NCI-H128 (cell line): ENCODE measurements at regions not wholly inside any gene's neighbourhood (a gene's known extent, or its start where the extent isn't known, plus 50 kb on each side); places are given as distances from the start of the nearest gene placed in this dataset.
"Not testable (repeated sequence)": the region's sequence is repeated elsewhere in the genome, so short reads cannot be mapped to it uniquely, and the experiment has no call there.

Experiments
- DNase-seq: peaks from one replicate; lab custom pipeline; 2025; ENCODE audit not compliant: unreplicated experiment; lab: John Stamatoyannopoulos, UW

DNA sequence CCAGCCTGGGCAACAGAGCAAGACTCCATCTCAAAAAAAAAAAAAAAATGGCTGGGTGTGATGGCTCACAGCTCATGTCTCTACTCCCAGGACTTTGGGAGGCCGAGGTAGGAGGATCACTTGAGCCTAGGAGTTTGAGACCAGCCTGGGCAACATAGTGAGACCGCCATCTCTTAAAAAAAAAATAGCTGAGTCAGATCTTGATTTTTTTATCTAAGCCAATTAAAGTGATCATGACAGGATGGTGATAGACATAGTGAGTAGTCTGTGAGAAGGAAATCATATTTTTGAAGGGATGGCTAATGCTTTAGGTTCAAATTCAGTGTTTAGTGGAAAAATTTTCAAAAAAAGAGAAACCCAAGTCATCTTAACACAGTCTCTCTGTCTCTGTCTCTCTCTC is 114.6 kb upstream of the JARID2 start:
- no peak for DNase-seq

DNA sequence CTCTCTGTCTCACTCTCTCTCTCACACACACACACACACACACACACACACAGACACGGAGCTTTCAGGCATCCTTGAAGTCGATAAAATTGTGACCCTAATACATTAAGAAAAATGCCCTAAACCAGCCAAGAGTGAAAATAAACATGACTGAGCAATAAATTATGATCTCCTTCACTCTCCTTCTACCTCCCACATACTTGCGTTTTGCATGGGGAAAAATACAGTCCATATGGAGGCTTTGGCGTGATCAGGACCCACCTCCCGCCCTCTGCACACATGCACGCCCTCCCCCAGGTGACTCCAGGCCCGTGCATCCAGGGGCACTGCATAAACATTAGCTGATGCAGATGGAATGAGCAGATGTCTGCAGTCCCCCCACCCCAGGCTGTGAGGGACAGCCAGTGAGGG is 114.2 kb upstream of the JARID2 start:
- DNase-seq: no peak

DNA sequence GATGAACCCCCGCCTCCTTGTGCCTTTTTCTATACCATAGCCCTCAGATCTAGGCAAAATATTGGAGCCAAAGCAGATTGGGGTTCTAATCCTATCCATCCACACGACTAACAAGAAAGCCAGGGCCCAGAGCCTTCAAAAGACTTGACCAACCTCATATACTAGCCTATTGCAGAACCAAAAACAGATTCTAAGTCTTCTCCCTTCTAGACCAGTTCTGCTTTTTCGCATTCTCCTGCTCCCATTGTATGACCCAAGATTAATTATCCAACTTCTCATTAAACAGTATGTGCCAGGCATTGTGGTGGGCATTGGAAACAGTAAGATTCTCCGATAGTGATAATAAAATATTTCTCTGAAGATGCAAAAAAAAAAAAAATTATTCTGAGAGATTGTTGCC is 113.7 kb upstream of the JARID2 start:
- no peak for DNase-seq

DNA sequence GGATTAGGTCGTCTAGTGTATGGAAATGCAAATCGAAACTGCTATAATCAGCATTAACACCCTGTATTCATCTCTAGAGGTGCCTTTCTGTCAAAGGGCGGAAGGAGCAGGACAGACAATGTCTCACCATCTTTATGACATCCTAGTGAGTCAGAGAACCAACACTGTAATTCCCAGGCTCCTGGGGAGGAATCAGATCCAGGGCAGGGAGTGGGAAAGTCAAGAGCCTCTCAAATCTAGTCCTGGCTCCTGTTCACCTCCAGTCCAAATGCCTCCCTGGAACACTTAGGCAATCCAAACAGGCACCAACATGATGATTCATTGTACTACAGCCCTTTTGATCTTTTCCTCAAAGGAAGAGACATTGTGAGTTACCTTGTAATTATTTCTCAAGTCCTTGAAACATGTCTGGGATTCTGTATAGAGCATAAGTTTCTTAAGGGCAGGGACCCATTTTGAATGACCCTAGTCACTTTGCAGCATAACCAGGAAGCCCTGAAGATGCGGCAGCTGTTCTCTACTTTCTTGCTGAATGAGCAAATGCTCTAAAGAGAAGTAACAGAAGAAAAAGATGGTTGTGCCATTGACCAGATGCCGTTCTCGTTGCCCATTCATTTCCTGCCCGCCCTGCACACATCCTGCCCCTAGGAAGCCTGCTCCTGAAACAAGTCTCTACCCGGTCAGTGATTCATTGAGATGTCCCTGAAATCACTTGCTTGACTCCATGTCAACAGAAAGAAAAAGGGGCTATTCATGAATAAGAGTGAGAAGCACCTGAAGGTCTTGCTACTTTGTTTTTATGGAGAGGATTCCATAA is 112.8 kb upstream of the JARID2 start:
- no peak for DNase-seq

DNA sequence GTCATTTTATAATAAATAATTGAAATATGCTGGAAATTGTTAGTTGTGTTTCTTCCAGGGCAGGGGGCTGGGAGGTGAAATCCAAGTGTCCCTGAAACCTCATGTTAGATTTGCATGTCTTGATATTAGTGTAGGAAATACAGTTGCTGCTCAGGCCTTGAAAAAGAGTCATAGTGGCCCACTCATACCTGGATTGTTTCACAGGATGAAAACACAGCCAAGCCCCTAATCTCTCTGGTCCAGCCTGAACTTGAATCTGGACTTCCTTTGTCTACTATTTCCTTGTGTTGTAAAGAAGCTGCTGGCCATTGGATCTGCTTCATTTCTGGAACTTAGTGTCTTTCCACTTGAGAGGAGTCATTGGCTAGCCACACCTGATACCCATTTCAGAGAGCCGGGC is 108.8 kb upstream of the JARID2 start:
- DNase-seq: no peak

DNA sequence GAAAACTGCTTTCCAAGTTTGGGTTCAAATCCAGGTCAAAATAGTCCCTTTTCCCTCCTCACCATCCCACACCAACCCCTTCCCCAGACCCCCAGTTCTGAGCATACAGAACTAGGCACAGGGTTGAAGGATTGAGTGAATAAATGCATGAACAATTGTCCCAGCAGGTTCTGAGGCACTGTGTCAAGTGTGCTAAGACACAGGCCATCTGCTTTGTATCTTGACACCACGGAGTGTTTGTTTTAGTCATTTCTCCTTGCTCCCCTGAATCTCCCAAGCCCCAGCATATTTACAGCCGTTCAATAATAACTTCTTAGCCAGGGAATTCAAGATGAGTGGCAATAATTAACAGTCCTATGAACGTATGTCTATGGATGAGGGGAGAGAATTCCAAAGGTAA is 102.8 kb upstream of the JARID2 start:
- DNase-seq: no peak

DNA sequence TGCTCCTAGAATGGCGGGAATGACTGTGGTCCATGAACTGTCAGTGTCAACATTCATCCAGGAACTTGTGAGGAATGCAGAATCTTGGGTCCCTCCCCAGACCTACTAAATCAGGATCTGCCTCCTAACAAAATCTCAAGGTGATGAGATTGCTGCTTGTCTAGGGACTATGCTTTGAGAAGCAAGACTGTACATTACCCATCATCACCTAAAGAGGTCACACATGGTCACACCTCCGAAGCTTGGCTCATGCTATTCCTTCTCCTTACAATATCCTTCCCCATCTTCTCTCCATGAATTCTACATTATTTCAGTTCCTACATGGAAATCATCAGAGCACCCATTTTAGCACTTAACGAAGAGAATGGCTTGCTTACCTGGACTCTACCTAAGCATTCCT is 102.3 kb upstream of the JARID2 start:
- DNase-seq: no peak

DNA sequence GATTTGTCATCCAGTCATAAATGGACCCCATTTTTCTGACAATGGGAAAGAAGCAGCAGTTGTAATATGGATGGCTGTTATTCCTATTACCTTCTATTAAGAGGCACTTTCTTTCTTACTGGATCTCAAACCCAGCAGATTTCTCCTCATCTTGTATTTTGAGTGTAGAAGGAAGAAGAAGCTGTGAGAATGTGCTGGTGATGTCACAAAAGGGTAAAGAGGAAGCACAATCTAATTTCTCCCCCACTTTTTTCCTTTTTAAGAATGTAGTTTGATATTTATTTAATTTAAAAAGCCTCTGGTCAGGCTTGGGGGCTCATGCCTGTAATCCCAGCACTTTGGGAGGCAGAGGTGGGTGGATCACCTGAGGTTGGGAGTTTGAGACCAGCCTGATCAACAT is 100.0 kb upstream of the JARID2 start:
- DNase-seq: no peak

DNA sequence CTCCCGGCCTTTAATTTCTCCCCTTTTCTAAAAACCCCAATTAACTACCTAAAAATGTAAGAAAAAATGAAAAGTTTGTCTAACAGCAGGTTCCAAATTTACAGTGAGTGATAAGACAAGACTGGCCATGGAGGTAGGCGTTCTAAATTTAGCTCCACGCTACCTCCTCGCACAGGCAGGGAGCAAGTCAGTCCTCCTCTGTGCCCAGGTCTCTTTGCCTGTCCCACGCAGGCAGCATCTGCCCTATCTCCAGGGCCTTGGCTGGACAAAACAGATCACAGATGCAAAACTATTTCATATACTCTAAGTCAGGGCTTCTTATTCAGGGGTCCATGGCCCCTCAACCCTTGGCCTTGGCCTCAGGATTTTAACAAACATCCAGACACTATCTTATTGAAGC is 98.0 kb upstream of the JARID2 start:
- DNase-seq: no peak

DNA sequence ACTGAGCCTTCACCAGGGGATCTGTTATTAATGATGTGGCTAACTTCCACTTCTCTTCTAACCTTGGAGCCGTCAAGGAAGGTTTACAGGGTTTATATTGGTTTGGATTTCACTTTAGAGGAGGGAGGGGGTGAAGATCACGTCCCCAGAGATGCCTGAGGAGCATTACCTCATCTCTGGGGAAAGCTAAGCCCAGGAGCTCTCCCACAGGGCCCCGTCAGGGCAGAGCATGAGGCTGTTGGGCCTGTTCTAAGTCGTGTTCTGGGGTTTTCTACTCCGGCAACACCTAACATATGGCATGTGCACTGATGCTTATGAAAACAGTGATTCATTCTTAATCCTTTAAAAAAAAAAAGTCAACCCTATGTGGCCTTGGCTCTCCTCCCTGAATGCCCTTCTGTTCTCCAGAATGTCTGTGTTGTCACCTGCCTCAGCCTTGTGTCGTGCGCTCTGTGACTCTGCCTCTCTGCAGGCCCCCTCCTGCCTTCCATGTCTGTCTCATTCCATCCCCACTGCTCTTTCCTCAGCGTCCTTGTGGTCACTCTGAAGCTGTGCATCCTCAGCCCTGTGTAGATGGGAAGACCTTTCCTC is 97.4 kb upstream of the JARID2 start:
- DNase-seq: no peak

DNA sequence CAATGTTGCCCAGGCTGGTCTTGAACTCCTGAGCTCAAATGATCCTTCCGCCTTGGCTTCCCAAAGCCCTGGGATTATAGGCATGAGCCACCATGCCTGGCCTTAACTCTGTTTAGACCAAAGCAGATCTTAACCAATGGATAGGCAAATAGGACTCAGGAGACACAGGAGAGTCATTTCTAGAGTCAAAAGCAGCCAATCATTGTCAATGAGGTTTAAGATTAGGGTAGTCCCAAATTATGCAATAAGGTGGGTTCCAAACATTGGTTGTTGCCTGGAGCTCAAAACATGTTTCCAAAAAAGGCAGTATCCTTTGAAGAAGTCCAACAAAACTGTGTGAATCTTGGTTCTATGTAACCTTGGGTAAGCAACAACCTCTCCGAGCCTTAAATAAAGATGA is 95.7 kb upstream of the JARID2 start:
- DNase-seq: no peak

DNA sequence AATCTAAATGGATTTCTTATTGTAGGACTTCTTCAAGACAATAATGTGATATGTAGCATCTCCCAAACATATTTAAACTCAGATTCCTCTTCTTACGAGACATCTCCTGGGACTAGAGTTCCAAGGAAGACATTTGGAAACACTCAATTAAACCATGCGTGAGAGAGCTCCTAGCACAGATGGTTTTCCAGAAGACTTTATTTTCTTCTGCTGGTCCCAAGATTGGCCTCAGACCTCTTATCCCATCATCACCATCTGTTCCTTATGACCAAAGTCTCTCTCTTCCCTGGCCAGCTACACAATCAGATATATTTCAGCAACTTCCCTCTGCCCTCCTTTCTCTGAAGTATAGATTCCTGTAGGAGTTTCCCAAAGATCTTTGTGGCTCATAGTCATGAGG is 93.2 kb upstream of the JARID2 start:
- no peak for DNase-seq

DNA sequence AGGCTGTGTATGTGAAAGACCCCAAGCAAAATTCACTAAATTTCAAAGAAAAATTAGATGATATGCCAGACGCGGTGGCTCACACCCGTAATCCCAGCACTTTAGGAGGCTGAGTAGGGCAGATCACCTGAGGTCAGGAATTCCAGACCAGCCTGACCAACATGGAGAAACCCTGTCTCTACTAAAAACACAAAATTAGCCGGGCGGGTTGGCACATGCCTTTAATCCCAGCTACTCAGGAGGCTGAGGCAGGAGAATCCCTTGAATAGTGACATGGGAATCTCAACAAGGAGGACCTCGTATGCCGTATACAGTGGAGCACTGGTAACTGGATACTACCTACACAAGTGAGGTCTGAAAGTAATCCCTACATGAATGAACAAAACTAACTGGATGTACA is 92.7 kb upstream of the JARID2 start:
- DNase-seq: no peak

DNA sequence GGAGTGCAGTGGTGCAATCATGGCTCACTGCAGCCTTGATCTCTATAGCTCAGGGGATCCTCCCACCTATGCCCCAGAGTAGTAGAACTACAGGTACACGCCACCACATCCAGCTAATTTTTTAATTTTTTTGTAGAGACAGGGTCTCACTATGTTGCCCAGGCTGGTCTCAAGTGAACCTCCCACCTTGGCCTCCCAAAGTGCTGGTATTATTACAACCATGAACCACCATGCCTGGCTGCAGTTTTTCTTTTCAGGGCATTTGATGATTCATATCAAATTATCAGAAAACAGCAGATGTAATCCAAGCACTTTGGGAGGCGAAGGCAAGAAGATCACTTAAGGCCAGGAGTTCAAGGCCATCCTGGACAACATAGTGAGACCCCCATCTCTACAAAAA is 88.4 kb upstream of the JARID2 start:
- no peak for DNase-seq

DNA sequence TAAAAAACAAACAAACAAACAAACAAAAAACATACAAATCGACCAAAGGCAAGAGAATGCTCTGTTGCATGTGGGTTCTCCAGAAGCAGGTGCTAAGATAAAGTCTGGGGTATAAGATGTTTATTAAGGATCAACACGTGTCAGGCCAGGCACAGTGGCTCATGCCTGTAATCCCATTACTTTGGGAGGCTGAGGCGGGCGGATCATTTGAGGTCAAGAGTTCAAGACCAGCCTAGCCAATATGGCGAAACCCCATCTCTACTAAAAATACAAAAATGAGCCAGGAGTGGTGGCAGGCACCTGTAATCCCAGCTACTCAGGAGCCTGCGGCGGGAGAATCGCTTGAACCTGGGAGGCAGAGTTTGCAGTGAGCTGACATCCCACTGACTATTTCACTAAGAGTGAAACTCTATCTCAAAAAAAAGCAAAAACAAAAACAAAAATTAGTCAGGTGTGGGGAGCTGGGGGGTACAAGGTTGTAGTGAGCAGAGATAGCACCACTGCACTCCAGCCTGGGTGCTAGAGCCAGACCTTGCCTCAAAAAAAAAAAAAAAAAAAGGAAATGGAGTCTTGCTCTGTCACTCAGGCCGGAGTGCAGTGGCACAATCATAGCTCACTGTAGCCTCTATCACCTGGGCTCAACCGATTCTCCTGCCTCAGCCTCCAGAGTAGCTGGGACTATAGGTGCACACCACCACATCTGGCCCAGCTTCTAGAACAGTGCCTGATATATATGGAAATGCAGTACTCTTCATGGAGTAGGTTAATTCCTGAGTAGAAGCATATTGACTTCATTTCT is 86.8 kb upstream of the JARID2 start:
- no peak for DNase-seq

DNA sequence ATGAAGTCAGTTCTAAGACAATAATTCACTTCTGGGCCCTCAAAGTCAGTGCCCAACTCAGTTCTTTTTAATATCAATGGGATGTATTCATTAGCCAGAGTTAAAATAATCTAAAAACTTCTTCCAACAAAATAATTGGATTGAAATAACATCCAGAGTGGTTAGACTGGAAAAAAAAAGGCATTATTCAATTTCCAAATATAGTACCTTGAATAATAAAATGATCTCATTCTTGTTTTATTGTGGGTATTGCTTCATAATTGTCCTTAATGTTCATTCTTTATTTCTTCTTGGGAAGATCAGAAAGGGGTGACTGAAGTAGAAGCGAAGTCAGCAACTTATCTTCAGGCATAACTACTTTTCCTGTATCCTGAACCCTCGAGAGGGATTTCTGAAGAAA is 85.1 kb upstream of the JARID2 start:
- DNase-seq: no peak

DNA sequence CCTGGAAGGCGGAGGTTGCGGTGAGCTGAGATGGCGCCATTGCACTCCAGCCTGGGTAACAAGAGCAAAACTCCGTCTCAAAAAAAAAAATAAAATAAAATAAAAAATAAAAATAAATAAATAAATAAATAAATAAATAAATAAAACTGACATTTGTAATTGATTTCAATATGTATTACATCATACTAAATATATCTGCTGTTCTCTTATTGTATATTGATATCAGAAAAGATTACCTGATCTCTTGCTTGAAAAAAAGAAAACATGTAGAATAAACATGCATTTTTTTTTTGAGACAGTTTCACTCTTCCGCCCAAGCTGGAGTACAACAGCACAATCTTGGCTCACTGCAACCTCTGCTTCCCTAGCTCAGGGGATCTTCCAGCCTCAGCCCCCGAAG is 81.0 kb upstream of the JARID2 start:
- not testable (repeated sequence) for DNase-seq

DNA sequence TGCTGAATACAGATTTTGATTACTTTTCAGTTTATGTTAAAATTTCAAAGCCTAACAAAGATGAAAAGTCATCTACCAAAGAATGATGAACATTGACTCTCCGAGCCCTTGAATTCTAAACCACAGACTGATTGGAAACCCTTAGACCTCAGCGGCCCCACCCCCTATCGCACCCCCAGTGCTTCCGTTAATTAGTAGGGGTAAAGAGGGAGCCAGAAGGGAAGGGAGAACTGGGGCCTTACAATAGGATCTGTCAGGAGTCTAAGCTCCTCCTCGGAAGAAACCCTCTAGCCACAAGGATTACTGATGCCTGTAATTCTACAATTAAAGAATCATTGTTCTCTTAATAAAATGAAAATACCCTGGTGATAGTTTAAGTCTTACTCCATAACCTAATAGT is 79.7 kb upstream of the JARID2 start:
- no peak for DNase-seq

DNA sequence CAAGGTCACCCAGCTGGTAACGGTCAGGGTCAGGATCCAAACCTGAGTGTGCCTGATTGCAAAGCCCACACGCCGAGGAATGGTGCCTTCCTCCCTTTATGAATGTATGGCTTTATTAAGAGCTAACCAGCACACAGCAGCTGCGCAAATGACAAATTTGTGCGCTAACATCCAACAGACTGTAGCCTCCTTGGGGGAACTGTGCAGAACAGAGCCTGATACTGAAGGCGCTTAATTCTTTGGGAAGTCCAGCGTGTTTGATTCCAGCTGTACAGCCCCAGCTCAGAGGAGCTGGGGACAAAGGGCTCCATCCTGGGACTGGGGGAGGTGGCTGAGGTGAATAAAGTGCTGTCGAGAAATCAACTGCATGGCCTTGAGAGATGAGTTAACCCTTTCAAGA is 75.7 kb upstream of the JARID2 start:
- no peak for DNase-seq

DNA sequence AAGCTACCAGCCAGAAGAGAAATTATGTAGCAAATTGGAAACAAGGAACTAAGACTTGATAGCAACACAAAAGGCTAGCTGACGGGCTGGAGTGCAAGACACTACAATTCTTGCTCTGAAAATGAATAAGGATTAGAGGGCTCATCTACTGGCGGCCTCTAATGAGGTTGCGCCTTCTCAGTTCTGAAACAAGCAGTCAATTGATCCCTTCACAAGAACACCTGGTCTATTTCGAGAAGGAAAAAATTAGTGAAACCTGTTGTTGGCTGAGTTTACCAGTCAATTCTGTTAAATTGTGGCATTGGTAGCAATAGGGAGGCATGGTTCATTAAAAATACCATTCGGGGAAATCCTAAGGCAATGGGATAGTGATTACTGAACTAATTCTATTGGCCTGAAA is 74.8 kb upstream of the JARID2 start:
- no peak for DNase-seq

DNA sequence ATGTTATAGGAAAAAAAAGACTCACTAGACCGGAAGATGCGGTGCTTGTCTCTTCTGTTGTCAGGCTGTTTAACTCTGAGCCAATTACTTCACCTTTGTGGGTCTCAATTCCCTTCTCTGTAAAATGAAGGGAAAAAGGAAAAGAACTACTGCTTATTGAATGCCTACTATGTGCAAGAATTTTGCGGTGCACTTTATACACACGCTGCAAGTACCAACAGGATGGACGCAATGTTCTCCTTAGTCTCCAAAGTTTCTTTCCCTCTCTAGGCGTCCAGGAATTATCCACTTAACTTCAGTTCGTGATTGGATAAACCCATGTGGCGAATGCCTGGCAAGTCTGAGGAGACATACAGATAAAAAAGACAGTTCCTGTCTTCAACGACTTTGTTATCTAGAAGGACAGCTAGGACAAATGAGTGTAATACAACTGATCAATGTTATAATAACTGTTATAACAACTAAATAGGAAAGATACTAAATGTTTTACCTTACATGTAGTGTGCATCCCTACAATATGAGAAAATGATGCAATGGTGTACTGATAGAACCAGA is 69.0 kb upstream of the JARID2 start:
- DNase-seq: no peak

DNA sequence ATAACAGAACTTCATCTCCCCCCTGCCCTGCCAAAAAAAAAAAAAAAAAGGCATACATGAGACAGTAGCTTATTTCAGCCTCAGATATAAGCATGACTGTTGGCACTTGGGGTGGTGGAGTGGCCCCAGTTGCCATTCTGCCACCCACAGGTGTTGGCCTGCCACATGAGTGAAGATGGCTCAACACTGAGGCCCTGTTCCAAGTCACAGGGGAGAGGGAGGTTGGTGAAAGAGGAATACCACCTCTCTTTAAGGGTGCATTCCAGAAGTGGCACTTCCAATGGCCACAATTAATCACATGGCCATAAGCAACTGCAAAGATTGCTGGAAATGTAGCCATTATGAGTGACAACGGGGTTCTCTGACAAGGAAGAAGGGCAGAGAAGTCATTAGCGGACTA is 61.9 kb upstream of the JARID2 start:
- no peak for DNase-seq
